Choroid plexus epithelial cell (primary cell): ENCODE measurements at regions not wholly inside any gene's neighbourhood (a gene's known extent, or its start where the extent isn't known, plus 50 kb on each side); places are given as distances from the start of the nearest gene placed in this dataset.
A peak's percentile ranks its signal among the peaks of the same experiment; 100 is the strongest.

Source experiments
- DNase-seq: peaks from one replicate; pipeline ENCODE4 v3.0.0-alpha.2; 2010; ENCODE audit warnings: low read depth
- H3K4me3 ChIP-seq: 2 replicates; pipeline ENCODE4 v1.5.1; 2011; ENCODE audit warnings: low read depth, mild to moderate bottlenecking, control low read depth, low read length, moderate library complexity
- CTCF ChIP-seq: conservative IDR thresholded peaks from 2 replicates; pipeline ENCODE4 v1.5.1; 2011; ENCODE audit warnings: low read depth, mild to moderate bottlenecking, control low read depth, inconsistent platforms, low read length, moderate library complexity

GRCh38 chr9:129469188-129469987 lies 151.5 kb downstream of the C9orf50 start:
- no peak overlapping the region for H3K4me3 ChIP-seq
- DNase-seq = no peak
- TF ChIP-seq CTCF = no peak

- no peak overlapping the region for H3K4me3 ChIP-seq
- no peak for TF ChIP-seq CTCF
- DNase-seq = no peak
These were observed 152.9 kb downstream of the C9orf50 start for GRCh38 chr9:129467739-129468666.

GRCh38 chr9:129467004-129467588 lies 153.8 kb downstream of the C9orf50 start:
- DNase-seq = no peak
- TF ChIP-seq CTCF = no peak
- no peak overlapping the region for H3K4me3 ChIP-seq

GRCh38 chr9:129465834-129466535 lies 154.9 kb downstream of the C9orf50 start:
- no peak overlapping the region for H3K4me3 ChIP-seq
- DNase-seq = no peak
- no peak for TF ChIP-seq CTCF

- no peak overlapping the region for H3K4me3 ChIP-seq
- no peak for TF ChIP-seq CTCF
- peak; percentile 60 for DNase-seq
These were observed 155.7 kb downstream of the C9orf50 start for GRCh38 chr9:129464972-129465833.

- no peak for DNase-seq
- no peak overlapping the region for H3K4me3 ChIP-seq
- no peak for TF ChIP-seq CTCF
These were observed 156.9 kb downstream of the C9orf50 start for GRCh38 chr9:129463994-129464393.
